ENCODE measurements at regions not wholly inside any gene's neighbourhood (a gene's known extent, or its start where the extent isn't known, plus 50 kb on each side); places are given as distances from the start of the nearest gene placed in this dataset.
"Not testable (repeated sequence)": the region's sequence is repeated elsewhere in the genome, so short reads cannot be mapped to it uniquely, and the experiment has no call there.

DNA sequence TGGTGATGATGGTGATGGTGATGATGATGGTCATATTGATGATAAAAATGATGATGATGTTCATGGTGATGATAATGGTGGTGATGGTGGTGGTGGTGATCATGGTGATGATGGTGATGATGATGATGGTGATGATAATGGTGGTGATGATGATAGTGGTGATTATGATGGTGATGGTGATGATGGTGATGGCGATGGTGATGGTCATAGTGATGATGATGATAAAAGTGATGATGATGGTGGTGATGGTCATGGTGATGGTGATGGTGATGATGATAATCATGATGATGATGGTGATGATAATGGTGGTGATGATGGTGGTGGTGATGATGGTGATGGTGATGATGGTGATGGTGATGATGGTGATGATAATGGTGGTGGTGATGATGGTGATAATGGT is 478.7 kb downstream of the TYW1 start:
- no peak for DNase-seq (ENCODE audit: low read depth)

- DNase-seq (ENCODE audit: low read depth) = no peak
Observed at GRCh38 chr7:67478066-67478465, 481.4 kb downstream of the TYW1 start.

DNA sequence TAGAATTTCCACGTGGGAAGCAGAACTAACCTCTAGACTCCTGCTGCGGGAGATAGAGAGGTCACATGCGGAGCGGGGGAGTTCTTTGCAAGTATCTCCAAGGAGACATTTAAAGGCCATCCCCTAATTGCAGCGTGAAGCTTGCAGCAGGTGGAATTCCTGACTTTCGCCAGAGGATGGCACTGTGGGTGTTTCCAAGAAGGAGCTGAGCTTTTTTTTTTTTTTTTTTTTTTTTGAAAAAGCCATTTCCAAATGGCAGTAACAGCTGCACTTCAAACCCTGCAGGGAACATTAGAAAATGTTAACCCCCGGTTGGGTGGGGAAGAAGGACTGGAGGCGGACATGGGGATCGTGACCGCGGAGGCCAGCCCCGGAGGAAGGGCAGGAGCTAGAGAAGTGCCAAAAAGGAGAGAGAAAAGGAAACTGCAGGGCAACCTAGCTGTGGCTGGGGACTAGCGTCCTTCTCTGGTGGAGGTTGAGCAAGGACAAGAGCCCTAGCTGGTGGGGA is 487.7 kb downstream of the TYW1 start:
- peak; percentile 17 for DNase-seq (ENCODE audit: low read depth)

- no peak for DNase-seq (ENCODE audit: low read depth)
Observed at GRCh38 chr7:67486401-67486800, 489.8 kb downstream of the TYW1 start.

- no peak for DNase-seq (ENCODE audit: low read depth)
Observed at GRCh38 chr7:67487316-67487715, 490.7 kb downstream of the TYW1 start.

GRCh38 chr7:67489881-67490280 is 493.2 kb downstream of the TYW1 start:
- no peak for DNase-seq (ENCODE audit: low read depth)

DNA sequence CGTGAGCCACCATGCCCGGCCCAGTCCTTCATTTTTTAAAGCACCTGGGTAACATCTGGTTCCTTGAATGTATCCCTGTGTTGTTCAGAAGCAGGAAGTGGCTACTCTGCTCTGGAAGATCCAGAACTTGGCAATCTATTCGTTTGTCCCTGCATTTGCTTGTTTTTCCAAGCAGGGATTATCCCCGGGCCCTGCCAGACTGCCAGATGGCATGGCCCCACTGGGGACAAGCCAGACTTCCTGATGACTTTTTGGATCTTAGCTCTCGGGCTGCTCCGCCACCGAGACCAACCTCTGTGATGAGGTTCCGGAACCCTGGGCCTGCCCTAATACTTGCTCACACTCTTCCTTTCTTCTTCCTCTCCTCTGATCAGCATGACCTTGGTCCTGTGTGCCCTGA is 496.7 kb downstream of the TYW1 start:
- no peak for DNase-seq (ENCODE audit: low read depth)

GRCh38 chr7:67496589-67496988 is 500.0 kb downstream of the TYW1 start:
- DNase-seq (ENCODE audit: low read depth) = no peak

DNA sequence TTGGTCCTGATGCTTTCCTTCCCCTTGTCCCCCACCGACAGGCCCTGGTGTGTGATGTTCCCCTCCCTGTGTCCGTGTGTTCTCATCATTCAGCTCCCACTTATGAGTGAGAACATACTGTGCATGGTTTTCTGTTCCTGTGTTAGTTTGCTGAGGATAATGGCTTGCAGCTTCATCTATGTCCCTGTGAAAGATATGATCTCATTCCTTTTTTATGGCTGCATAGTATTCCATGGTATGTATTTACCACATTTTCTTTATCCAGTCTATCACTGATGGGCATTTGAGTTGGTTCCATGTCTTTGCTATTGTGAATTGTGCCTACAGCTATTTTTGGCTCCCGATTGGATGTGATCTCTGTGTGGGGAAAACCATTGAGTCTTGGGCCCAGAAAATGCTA is 501.3 kb downstream of the TYW1 start:
- DNase-seq (ENCODE audit: low read depth) = not testable (repeated sequence)

DNA sequence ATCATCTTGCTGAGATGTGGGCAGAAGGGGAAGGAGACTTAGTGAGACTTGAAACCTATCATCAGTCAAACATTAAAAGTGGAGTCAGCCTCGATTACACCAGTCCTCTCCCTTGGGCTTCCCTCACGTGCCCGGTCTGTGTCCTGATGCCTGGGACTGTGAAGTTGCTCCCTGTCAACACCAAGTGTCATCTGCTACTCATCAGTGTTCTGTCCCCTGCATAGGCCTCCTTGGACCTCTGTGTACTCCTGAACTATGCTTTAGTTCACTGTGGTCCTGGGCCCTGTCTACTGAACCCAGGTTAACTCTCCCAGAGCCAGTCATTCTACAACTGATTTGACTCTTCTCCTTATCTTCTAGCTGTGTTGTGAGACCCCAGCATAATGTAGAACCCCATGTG is 506.3 kb downstream of the TYW1 start:
- no peak for DNase-seq (ENCODE audit: low read depth)

- no peak for DNase-seq (ENCODE audit: low read depth)
Observed at GRCh38 chr7:67505449-67505848, 508.8 kb downstream of the TYW1 start.

DNA sequence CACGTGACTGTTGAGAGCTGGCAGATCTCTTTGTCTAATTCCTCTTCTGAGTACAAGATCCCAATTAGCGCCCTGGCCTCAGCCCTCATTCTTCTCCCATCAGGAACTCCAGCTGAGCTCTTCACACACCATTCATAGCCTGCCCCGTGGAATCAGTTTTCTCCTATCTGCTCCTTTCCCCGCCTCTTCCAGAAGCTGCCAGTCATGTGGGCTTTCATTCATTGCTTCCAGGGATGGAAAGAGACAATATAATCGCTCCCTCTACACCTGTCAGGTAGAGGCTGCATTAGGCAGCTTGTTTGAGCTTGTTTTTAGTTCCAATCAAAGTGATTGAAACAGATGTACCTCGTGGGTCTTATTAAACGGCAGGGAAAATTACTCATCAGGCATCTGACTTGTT is 515.8 kb downstream of the TYW1 start:
- DNase-seq (ENCODE audit: low read depth) = no peak

DNA sequence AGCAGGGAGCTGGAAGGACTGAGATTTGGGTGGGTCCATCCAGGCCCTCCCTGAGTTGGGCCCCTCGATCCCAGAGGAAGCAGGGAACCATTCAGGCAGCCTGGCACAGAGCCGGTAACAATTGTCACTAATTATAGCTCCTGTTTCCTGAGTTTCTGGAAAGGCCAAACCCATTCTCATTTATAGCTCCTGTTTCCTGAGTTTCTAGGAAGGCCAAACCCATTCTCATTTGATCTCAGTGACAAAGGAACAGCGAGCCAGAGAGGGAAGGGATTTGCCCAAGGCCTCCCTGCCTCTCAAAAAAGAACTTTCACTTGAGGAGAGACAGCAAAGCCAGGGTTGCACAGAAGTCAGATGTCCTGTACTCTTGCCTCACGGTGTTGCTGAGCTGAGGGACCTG is 521.9 kb downstream of the TYW1 start:
- no peak for DNase-seq (ENCODE audit: low read depth)

- DNase-seq (ENCODE audit: low read depth) = no peak
Observed at GRCh38 chr7:67519171-67519570, 522.5 kb downstream of the TYW1 start.

- DNase-seq (ENCODE audit: low read depth) = no peak
Observed at GRCh38 chr7:67522504-67522903, 525.9 kb downstream of the TYW1 start.

GRCh38 chr7:67523713-67524112 is 527.1 kb downstream of the TYW1 start:
- no peak for DNase-seq (ENCODE audit: low read depth)

GRCh38 chr7:67525588-67525987 is 529.0 kb downstream of the TYW1 start:
- no peak for DNase-seq (ENCODE audit: low read depth)

- no peak for DNase-seq (ENCODE audit: low read depth)
Observed at GRCh38 chr7:67535241-67535989, 538.8 kb downstream of the TYW1 start.

DNA sequence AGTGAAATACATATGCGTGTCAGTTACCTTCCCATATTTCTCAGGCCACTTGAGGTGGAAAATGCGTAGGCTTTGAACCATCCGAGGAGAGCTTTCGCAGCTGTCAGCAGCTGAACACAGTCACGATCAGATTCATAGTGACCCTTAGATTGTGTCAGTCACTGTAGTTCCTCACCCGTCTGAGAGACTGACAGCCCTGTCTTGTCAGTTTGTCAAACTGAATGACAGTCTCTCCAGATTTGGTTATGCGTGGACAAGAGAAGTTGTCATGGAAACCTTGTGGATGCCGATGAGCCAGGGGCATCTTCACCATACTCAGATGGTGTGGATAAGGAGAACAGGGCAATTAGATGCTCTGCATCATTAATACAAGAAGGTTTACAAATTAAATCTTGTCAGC is 546.3 kb downstream of the TYW1 start:
- no peak for DNase-seq (ENCODE audit: low read depth)

- DNase-seq (ENCODE audit: low read depth) = no peak
Observed at GRCh38 chr7:67547183-67547907, 550.7 kb downstream of the TYW1 start.

GRCh38 chr7:67549126-67549525 is 552.5 kb downstream of the TYW1 start:
- DNase-seq (ENCODE audit: low read depth) = no peak

- no peak for DNase-seq (ENCODE audit: low read depth)
Observed at GRCh38 chr7:67550801-67551436, 554.3 kb downstream of the TYW1 start.

DNA sequence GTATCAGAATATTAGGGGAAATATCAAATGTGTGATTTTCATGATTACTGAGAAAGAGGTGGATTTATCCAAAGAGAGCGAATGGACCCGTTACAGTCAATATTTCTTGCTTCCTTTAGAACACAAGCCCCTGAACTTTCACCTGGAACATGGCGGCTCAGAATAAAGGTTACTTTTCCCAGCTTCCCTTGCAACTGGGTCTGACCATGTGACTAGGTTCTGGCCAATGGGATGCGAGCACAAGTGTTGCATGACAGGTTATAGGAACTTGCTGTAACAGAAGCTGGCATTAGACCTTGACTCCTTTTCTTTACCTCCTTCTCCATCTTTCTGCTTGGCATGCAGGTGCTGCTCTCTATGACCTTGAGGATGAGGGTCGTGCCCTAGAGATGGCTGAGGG is 556.1 kb downstream of the TYW1 start:
- DNase-seq (ENCODE audit: low read depth) = no peak
